GM19397 (cell line): ENCODE measurements at regions not wholly inside any gene's neighbourhood (a gene's known extent, or its start where the extent isn't known, plus 50 kb on each side); places are given as distances from the start of the nearest gene placed in this dataset.

Experiments
- ATAC-seq: cut with Tn5 transposase; IDR thresholded peaks from one replicate; pipeline ENCODE4 v1.9.1; 2021; ENCODE audit warnings: mild to moderate bottlenecking, moderate library complexity; ENCODE audit not compliant: unreplicated experiment

GRCh38 chr15:25931851-25932250, 68.7 kb upstream of the ATP10A start:
- no peak for ATAC-seq

- no peak for ATAC-seq
Measured at GRCh38 chr15:25930931-25931330, 67.8 kb upstream of the ATP10A start.
